GM12892 (cell line): ENCODE measurements at regions not wholly inside any gene's neighbourhood (a gene's known extent, or its start where the extent isn't known, plus 50 kb on each side); places are given as distances from the start of the nearest gene placed in this dataset.

Source experiments
- POLR2A ChIP-seq: IDR thresholded peaks from 2 replicates; pipeline ENCODE4 v1.6.1; 2011; ENCODE audit warnings: low read depth, low read length, control low read depth
- POLR2AphosphoS5 ChIP-seq: IDR thresholded peaks from 2 replicates; pipeline ENCODE4 v1.6.1; 2011; ENCODE audit warnings: low read depth, low read length, control low read depth
- TAF1 ChIP-seq: IDR thresholded peaks from 2 replicates; pipeline ENCODE4 v1.6.1; 2011; ENCODE audit warnings: low read depth, mild to moderate bottlenecking, control low read depth, low read length, borderline replicate concordance

DNA sequence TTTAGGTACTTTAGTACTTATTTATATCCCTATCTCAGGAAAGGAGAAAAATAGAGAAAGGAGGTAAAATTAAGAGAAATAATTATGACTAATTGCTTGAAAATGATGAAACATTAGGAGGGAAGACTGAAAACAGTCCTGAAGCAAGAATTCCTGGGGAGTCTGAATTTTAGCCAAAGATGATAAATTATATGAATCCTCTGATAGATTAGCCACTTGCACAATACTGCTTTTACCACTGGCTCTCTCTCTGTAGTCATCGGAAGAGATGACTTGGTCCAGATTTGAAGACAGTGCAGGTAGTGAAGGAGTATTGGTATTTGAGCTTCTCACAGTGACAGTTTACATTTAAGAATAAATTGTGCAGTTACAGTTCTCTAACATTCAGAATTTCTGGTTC lies 83.8 kb upstream of the CLEC14A start:
- no peak for TF ChIP-seq TAF1
- TF ChIP-seq POLR2AphosphoS5: no peak
- no peak for TF ChIP-seq POLR2A
